HK-2 (cell line): ENCODE measurements at regions not wholly inside any gene's neighbourhood (a gene's known extent, or its start where the extent isn't known, plus 50 kb on each side); places are given as distances from the start of the nearest gene placed in this dataset.

ENCODE experiments used
- DNase-seq: peaks from one replicate; pipeline ENCODE4 v3.0.0-alpha.2; 2018; ENCODE audit not compliant: unreplicated experiment

GRCh38 chr14:85454226-85454813 lies 75.6 kb upstream of the FLRT2 start:
- no peak for DNase-seq

- DNase-seq = no peak
Measured at GRCh38 chr14:85459361-85460000, 70.5 kb upstream of the FLRT2 start.

GRCh38 chr14:85461432-85462133 lies 68.4 kb upstream of the FLRT2 start:
- no peak for DNase-seq

GRCh38 chr14:85463512-85463911 lies 66.4 kb upstream of the FLRT2 start:
- DNase-seq = no peak

- DNase-seq = no peak
Measured at GRCh38 chr14:85464135-85464895, 65.6 kb upstream of the FLRT2 start.

- no peak for DNase-seq
Measured at GRCh38 chr14:85466678-85467077, 63.3 kb upstream of the FLRT2 start.

GRCh38 chr14:85468816-85469215 lies 61.1 kb upstream of the FLRT2 start:
- DNase-seq = no peak

GRCh38 chr14:85471156-85471555 lies 58.8 kb upstream of the FLRT2 start:
- DNase-seq = no peak

- DNase-seq = peak; percentile 50
Measured at GRCh38 chr14:85471744-85472143, 58.2 kb upstream of the FLRT2 start.

- no peak for DNase-seq
Measured at GRCh38 chr14:85474431-85474830, 55.5 kb upstream of the FLRT2 start.

GRCh38 chr14:85475113-85475512 lies 54.8 kb upstream of the FLRT2 start:
- DNase-seq = no peak

- no peak for DNase-seq
Measured at GRCh38 chr14:85479306-85479705, 50.6 kb upstream of the FLRT2 start.

GRCh38 chr14:85479771-85480170 lies 50.2 kb upstream of the FLRT2 start:
- no peak for DNase-seq
